ENCODE measurements at regions not wholly inside any gene's neighbourhood (a gene's known extent, or its start where the extent isn't known, plus 50 kb on each side); places are given as distances from the start of the nearest gene placed in this dataset.

- no peak for ATAC-seq (ENCODE audit: insufficient read depth, low FRiP score)
- DNase-seq, result peak in 1 of 3 donors; percentile 24
- H3K4me3 ChIP-seq, result no peak overlapping the region
- WGBS, 2 donors, result 77 to 90% methylated on average over 2 of the region's 2 CpGs
- no peak overlapping the region for H3K9ac ChIP-seq (ENCODE audit: insufficient read depth in 1 of 2, low read length in 2 of 2)
- TF ChIP-seq CTCF (IDR thresholded peaks at IDR 0.05; ENCODE audit: control extremely low read depth, extremely low read depth), result no peak
- H3K9me3 ChIP-seq (ENCODE audit: control insufficient read depth in 4 of 4, insufficient read depth in 3 of 4, low read length in 3 of 4), result peaks cover 0 to 1% (median 0%) of the 10 kb centered on the region in 4 donors
- H3K27me3 ChIP-seq (ENCODE audit: control insufficient read depth in 3 of 3, insufficient read depth in 3 of 3, low read length in 2 of 3), result no peaks in the 10 kb centered on the region
- no peak overlapping the region for H3K27ac ChIP-seq (ENCODE audit: low read depth in 1 of 2, low read length in 1 of 2)
- no peaks in the 10 kb centered on the region for H3K36me3 ChIP-seq (ENCODE audit: control insufficient read depth in 4 of 4, insufficient read depth in 4 of 4, low read length in 4 of 4)
- no peaks in the 10 kb centered on the region for H3K4me1 ChIP-seq (ENCODE audit: control insufficient read depth in 5 of 5, insufficient read depth in 5 of 5, low read length in 5 of 5)
These were observed 235.0 kb downstream of the ISL1 start for GRCh38 chr5:51618234-51618633.

GRCh38 chr5:51621156-51621555 is 237.9 kb downstream of the ISL1 start:
- no peaks in the 10 kb centered on the region for H3K36me3 ChIP-seq (ENCODE audit: control insufficient read depth in 4 of 4, insufficient read depth in 4 of 4, low read length in 4 of 4)
- H3K9me3 ChIP-seq (ENCODE audit: control insufficient read depth in 4 of 4, insufficient read depth in 3 of 4, low read length in 3 of 4), result no peaks in the 10 kb centered on the region
- no peak overlapping the region for H3K27ac ChIP-seq (ENCODE audit: low read depth in 1 of 2, low read length in 1 of 2)
- DNase-seq (no peak), ATAC-seq (ENCODE audit: insufficient read depth, low FRiP score) (no peak)
- no peak overlapping the region for H3K9ac ChIP-seq (ENCODE audit: insufficient read depth in 1 of 2, low read length in 2 of 2)
- no peak overlapping the region for H3K4me3 ChIP-seq
- TF ChIP-seq CTCF (IDR thresholded peaks at IDR 0.05; ENCODE audit: control extremely low read depth, extremely low read depth), result no peak
- H3K4me1 ChIP-seq (ENCODE audit: control insufficient read depth in 5 of 5, insufficient read depth in 5 of 5, low read length in 5 of 5), result no peaks in the 10 kb centered on the region
- 41 to 54% methylated on average over 1 of the region's 1 CpG for WGBS, 2 donors
- no peaks in the 10 kb centered on the region for H3K27me3 ChIP-seq (ENCODE audit: control insufficient read depth in 3 of 3, insufficient read depth in 3 of 3, low read length in 2 of 3)

GRCh38 chr5:51622161-51622790 is 239.0 kb downstream of the ISL1 start:
- Histone ChIP-seq H3K9ac (ENCODE audit: insufficient read depth in 1 of 2, low read length in 2 of 2) (no peak overlapping the region), H3K27me3 (ENCODE audit: control insufficient read depth in 3 of 3, insufficient read depth in 3 of 3, low read length in 2 of 3) (no peaks in the 10 kb centered on the region), H3K4me1 (ENCODE audit: control insufficient read depth in 5 of 5, insufficient read depth in 5 of 5, low read length in 5 of 5) (no peaks in the 10 kb centered on the region), H3K27ac (ENCODE audit: low read depth in 1 of 2, low read length in 1 of 2) (no peak overlapping the region), H3K9me3 (ENCODE audit: control insufficient read depth in 4 of 4, insufficient read depth in 3 of 4, low read length in 3 of 4) (no peaks in the 10 kb centered on the region), H3K4me3 (no peak overlapping the region), H3K36me3 (ENCODE audit: control insufficient read depth in 4 of 4, insufficient read depth in 4 of 4, low read length in 4 of 4) (no peaks in the 10 kb centered on the region)
- no peak for DNase-seq
- ATAC-seq (ENCODE audit: insufficient read depth, low FRiP score), result no peak
- TF ChIP-seq CTCF (IDR thresholded peaks at IDR 0.05; ENCODE audit: control extremely low read depth, extremely low read depth), result no peak
- WGBS, 2 donors, result 38 to 43% methylated on average over 2 of the region's 2 CpGs

All from lung (tissue), 11 donors.